T47D (cell line): ENCODE measurements at regions not wholly inside any gene's neighbourhood (a gene's known extent, or its start where the extent isn't known, plus 50 kb on each side); places are given as distances from the start of the nearest gene placed in this dataset.

ENCODE experiments used
- DNase-seq, 2 experiments: peaks; one replicate each; pipeline versions ENCODE4 v3.0.0 to v3.0.0-alpha.2; 2011 to 2012; ENCODE audit warnings: low read depth in 1 of 2, low spot score in 1 of 2
- JUND ChIP-seq: IDR thresholded peaks from 2 replicates; pipeline ENCODE4 v1.6.1; 2012; ENCODE audit warnings: low read depth
- in situ Hi-C: cut with HindIII; loops from 2 replicates; pipeline ENCODE4 v1.10.0; 2016; ENCODE audit warnings: low sequenced_read_pairs, low pct_unique_long_range_greater_than_20kb

DNA sequence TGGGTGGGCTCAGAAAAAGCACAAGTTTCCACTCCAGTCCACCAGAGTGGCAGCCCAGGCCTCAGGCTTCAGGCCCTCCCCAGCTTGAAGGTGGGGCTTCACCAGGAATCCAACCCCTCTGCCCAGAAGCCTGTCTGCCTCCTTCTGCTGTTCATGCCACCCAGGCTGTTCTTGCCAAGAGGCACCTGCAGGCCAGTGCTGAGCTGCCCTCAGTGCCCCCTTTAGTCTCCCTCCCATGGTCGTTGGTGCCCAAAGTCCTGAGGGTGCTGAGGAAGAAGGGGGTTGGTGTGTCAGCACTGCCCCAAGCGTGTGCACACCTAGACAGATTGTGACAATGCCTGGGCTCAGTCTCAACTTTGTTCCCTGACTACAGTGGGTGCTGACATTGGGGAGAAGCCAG, 475.3 kb downstream of the EPHA5 start:
- in situ Hi-C loops: no loop called here
- TF ChIP-seq JUND: no peak
- no peak for DNase-seq

DNA sequence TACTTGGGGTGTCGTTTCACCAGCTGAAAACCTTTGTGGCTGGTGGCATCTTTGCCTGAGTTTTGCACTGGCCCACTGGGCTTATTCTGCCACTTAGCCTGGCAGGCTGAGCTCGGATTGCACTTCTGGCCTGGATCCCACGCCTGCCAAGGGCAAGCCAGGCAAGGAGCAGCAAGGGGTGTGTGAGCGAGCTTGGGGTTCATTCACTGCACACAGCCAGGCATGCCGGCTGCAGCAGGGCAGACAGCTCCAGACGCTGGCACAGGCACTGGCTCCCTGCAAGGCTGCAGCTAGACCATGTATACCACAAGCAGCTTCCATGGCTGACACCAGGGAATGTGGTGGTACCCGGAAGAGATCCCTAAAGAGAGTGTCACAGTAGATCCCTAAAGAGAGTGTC, 476.3 kb downstream of the EPHA5 start:
- TF ChIP-seq JUND: no peak
- in situ Hi-C loops: no loop called here
- no peak for DNase-seq

DNA sequence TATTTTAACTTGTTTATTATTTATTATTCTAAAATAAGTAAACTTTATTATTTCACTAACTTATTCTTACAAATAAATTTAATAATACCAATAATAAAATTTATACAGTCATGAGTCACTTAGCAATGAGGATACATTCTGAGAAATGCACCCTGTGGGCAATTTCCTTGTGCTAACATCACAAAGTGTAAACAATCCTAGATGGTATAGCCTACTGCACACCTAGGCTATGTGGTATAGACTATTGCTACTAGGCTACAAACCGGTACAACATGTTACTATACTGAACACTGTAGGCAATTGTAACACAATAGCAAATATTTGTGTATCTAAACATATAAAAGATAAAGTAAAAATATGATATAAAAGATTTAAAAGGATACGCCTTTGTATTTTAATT, 479.5 kb downstream of the EPHA5 start:
- in situ Hi-C loops: no loop called here
- TF ChIP-seq JUND: peak; percentile 32; the same call in 1 of the 2 replicates
- peak; percentile 5 to 83 for DNase-seq

GRCh38 chr4:65175585-65175984, 494.7 kb downstream of the EPHA5 start:
- no peak for TF ChIP-seq JUND
- DNase-seq: no peak
- in situ Hi-C loops: no loop called here

DNA sequence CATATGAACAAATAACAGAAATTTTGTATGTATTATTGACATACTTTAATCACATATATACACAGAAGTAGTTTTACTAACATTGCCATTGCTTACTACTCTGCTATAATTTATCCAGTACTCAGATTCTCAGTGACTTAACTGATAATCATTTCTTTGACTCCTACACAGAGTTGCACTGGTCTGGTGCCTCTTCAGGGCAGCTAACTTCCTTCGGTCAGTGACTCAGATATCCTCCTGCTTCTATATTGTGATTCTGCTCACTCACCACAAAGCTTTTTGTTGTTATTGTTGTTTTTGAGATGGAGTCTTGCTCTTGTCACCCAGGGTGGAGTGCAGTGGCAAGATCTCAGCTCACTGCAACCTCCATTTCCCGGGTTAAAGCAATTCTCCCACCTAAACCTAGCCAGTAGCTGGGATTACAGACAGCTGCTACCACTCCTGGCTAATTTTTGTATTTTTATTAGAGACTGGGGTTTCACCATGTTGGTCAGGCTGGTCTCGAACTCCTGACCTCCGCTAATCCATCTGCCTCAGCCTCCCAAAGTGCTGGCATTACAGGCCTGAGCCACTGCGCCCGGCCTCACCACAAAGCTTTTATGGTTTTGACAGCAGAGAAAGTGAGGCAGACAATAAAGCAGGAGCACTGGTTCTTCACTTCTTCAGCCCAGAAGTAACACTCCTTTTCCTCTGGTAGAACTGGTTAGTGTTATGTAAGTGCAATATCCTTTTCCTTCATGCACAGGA, 499.3 kb downstream of the EPHA5 start:
- TF ChIP-seq JUND: no peak
- in situ Hi-C loops: no loop called here
- no peak for DNase-seq

DNA sequence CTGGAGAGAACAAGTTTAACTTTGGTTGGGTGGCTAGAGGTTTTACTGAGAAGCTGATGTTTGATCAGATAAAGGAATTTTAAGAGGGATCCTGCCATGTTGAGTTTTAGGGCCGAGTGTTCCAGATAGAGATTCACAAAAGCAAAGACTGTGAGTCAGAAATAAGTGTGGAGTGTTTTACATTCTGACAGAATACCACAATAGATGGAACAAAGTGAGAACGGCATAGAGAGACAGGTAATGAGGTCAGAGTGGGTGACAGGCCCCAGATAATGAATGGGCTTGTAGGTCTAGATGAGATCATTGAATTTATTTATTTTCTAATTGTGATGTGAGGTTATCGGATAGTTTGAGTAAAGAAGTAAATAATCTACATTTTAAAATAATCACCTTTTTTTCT, 502.6 kb downstream of the EPHA5 start:
- no peak for DNase-seq
- in situ Hi-C loops: no loop called here
- TF ChIP-seq JUND: no peak

GRCh38 chr4:65152205-65152604, 518.1 kb downstream of the EPHA5 start:
- no peak for TF ChIP-seq JUND

DNA sequence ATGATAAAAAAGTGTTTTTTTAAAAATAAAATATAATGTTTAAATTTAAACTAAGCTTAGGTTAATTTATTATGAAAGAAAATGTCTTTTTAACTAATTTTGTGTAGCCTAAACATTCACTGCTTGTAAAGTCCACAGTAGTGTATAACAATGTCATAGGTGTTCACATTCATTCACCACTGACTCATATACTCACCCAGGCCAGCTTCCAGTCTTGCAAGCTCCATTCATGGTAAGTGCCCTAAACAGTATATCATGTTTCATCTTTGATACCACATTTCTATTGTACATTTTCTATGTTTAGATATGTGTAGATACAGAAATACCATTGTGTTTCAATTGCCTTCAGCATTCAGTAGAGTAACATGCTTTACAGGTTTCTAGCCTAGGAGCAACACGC, 530.3 kb downstream of the EPHA5 start:
- TF ChIP-seq JUND: no peak
- in situ Hi-C loops: no loop called here
- DNase-seq: no peak

More at GRCh38 chr4:65152205-65152604, 518.1 kb downstream of the EPHA5 start:
- in situ Hi-C loops: no loop called here
- DNase-seq: no peak

DNA sequence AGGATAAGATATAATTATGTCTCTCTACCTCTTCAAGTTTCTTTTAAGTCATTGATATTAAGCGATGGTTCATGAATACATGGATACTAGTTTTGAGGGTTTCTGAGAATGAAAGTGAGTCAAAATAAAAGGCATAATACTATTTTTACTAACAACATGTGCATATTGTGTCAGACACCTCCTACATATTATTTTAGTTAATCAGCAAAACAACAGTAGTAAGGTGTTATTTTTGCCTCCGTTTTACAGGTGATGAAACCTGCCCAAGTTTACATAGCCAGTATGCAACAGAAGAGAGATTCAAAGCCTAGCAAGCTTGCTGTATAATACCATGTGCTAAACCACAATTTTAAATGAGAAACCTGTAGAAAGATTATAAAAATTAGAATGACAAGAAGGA, 544.1 kb downstream of the EPHA5 start:
- TF ChIP-seq JUND: no peak
- in situ Hi-C loops: no loop called here
- DNase-seq: no peak

DNA sequence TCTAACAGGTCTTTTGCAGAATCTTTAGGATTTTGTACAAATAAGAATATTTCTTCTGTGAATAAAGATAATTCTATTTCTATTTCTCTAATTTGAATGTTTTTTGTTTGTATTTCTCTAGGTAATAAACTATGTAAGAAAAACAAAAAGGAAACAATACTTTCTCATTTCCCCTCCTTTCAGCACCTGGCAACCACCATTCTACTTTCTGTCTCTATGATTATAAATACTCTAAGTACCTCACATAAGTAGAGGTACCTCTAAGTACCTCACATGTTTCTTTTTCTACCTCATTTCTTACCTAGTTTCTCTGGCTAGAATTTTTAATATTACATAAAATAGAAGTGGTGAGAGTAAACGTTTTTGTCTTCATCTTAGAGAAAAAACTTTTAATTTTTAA, 550.0 kb downstream of the EPHA5 start:
- in situ Hi-C loops: no loop called here
- DNase-seq: no peak

DNA sequence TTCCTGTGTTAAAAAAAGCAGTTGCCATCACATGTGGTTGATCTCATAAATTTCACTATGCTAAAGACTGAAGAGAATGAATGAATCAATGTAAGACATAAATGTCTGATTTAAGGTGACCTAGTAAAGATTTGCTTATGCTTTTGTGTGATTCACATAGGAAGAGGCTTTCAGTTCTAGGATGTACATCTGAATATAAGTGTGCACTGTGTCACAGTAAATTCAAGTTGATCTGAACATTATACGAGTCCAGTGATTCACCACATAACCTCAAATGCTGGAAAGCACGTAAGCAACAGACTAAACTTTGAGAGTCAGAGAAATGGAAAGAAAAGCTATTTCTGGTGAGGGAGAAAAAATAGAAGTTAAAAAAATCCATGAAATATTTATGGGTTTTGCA, 567.9 kb downstream of the EPHA5 start:
- no peak for TF ChIP-seq JUND
- no peak for DNase-seq
- in situ Hi-C loops: no loop called here

More for the DNA sequence above, 550.0 kb downstream of the EPHA5 start:
- no peak for TF ChIP-seq JUND

DNA sequence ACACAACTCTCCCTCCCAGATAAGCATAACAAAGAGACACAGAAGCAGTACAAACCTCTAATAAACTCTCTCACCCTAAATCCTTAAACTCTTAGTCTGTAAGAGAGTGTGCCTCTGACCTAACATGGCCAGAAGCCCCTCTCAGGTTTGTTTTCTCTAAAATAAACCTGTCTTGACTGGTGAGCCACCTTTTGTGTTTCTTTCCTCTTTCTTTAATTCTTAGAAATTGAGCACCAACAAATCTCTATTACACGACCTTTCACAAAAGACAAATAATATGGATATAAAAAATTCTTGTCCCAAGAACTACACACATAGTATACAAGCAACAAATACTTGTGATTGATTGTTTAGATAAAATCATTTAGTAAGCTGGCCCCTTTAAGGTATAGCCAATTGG, 573.7 kb downstream of the EPHA5 start:
- DNase-seq: no peak
- in situ Hi-C loops: no loop called here
- no peak for TF ChIP-seq JUND

DNA sequence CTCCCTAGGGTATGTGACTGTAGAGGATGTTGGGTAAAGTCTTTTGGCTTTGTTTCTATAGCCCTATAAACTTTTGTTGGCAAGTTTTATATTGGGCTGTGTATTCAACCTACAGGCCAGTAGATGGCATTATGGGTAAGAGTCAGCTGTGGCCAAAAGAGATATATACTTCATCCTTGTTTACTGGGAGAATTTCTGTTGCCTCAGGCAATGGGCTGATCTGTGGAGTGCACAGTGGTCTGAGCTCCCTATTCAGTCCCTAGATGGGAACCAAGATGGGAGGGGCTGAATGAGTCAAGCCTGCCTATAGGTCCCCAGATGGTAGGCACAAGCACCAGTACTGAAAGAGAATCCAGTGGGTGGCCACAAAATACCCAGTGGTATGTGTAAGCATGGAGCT, 580.6 kb downstream of the EPHA5 start:
- in situ Hi-C loops: no loop called here
- TF ChIP-seq JUND: no peak
- peak in 1 of 2 experiments; percentile 60 for DNase-seq

GRCh38 chr4:65083076-65083475, 587.2 kb downstream of the EPHA5 start:
- DNase-seq: no peak
- TF ChIP-seq JUND: no peak
- in situ Hi-C loops: no loop called here

DNA sequence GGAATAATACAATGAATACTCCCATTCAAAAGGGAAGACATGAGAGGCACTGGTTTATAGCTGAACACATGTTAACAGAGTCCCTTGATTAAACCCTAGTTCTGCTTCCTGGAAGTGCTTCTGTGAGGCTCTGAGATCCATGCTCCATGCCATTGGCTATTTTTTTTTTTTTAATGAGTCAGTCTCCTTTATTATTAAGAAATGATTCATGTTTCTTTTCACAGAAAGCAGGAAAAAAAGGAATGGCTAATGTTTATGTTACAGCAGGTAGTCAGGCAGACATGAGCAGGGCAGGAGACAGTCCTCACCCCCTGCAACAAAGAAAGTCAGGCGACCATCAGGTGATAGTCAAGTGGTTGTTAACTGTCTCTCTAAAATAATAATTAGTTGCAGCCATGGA, 598.7 kb downstream of the EPHA5 start:
- TF ChIP-seq JUND: no peak
- no peak for DNase-seq
- in situ Hi-C loops: no loop called here
